MM.1S (cell line): ENCODE measurements at regions not wholly inside any gene's neighbourhood (a gene's known extent, or its start where the extent isn't known, plus 50 kb on each side); places are given as distances from the start of the nearest gene placed in this dataset.
A peak's percentile ranks its signal among the peaks of the same experiment; 100 is the strongest.

ENCODE experiments used
- DNase-seq: peaks from one replicate; pipeline ENCODE4 v3.0.0-alpha.2; 2015
- H2AFZ ChIP-seq: fragments of 300-600 bp; sonication (generic); 2 replicates; pipeline ENCODE4 v1.6.0; 2016; ENCODE audit warnings: antibody characterized with exemption, low read length
- H3F3A ChIP-seq: fragments of 300-600 bp; sonication (generic); 2 replicates; pipeline ENCODE4 v1.6.1; 2016; ENCODE audit warnings: mild to moderate bottlenecking, antibody characterized with exemption, low read length, moderate library complexity, mixed read lengths; ENCODE audit not compliant: insufficient read depth
- H3K27ac ChIP-seq: fragments of 300-600 bp; sonication (generic); 2 replicates; pipeline ENCODE4 v1.5.1; 2016; ENCODE audit warnings: mild to moderate bottlenecking, low read length
- H3K27me3 ChIP-seq: fragments of 300-600 bp; sonication (generic); replicated peaks from 2 replicates; pipeline ENCODE4 v1.6.0; 2016; ENCODE audit warnings: low read length; ENCODE audit not compliant: insufficient read depth
- H3K36me3 ChIP-seq: fragments of 300-600 bp; sonication (generic); replicated peaks from 2 replicates; pipeline ENCODE4 v1.6.1; 2016; ENCODE audit warnings: mild to moderate bottlenecking, low read length, mixed read lengths; ENCODE audit not compliant: insufficient read depth
- H3K4me1 ChIP-seq: fragments of 300-600 bp; sonication (generic); 2 replicates; pipeline ENCODE4 v1.6.1; 2016; ENCODE audit warnings: low read length, mixed read lengths
- H3K4me2 ChIP-seq: fragments of 300-600 bp; sonication (generic); 2 replicates; pipeline ENCODE4 v1.6.0; 2016; ENCODE audit warnings: low read depth, low read length
- H3K4me3 ChIP-seq: fragments of 300-600 bp; sonication (generic); 2 replicates; pipeline ENCODE4 v1.5.1; 2016; ENCODE audit warnings: low read length, mixed read lengths
- H3K79me2 ChIP-seq: fragments of 300-600 bp; sonication (generic); 2 replicates; pipeline ENCODE4 v1.6.1; 2016; ENCODE audit warnings: mixed run types, low read length, mixed read lengths
- H3K9ac ChIP-seq: fragments of 300-600 bp; sonication (generic); 2 replicates; pipeline ENCODE4 v1.6.1; 2016; ENCODE audit warnings: low read length, mixed read lengths
- H3K9me2 ChIP-seq: fragments of 300-600 bp; sonication (generic); replicated peaks from 2 replicates; pipeline ENCODE4 v1.6.1; 2016; ENCODE audit warnings: mild to moderate bottlenecking, low read length, mixed read lengths; ENCODE audit not compliant: insufficient read depth
- H3K9me3 ChIP-seq: fragments of 300-600 bp; sonication (generic); replicated peaks from 2 replicates; pipeline ENCODE4 v1.6.1; 2016; ENCODE audit warnings: mild to moderate bottlenecking, low read length, mixed read lengths; ENCODE audit not compliant: insufficient read depth
- H4K20me1 ChIP-seq: fragments of 300-600 bp; sonication (generic); 2 replicates; pipeline ENCODE4 v1.6.1; 2016; ENCODE audit warnings: mild to moderate bottlenecking, low read length, moderate library complexity, mixed read lengths; ENCODE audit not compliant: insufficient read depth
- EZH2 ChIP-seq: fragments of 300-600 bp; sonication (generic); optimal IDR thresholded peaks from 2 replicates; pipeline ENCODE3; 2017; ENCODE audit warnings: low read depth, mild to moderate bottlenecking, antibody characterized with exemption, low read length, mixed read lengths
- EZH2phosphoT487 ChIP-seq: fragments of 300-600 bp; sonication (generic); IDR thresholded peaks from 2 replicates; pipeline ENCODE4 v1.6.1; 2018; ENCODE audit warnings: antibody characterized with exemption, low read length
- TF ChIP-seq, protein P1 (sequence below): fragments of 300-600 bp; sonication (generic); IDR thresholded peaks from 2 replicates; pipeline ENCODE4 v1.5.1; 2016; ENCODE audit warnings: antibody characterized with exemption, low read length, mixed read lengths

DNA sequence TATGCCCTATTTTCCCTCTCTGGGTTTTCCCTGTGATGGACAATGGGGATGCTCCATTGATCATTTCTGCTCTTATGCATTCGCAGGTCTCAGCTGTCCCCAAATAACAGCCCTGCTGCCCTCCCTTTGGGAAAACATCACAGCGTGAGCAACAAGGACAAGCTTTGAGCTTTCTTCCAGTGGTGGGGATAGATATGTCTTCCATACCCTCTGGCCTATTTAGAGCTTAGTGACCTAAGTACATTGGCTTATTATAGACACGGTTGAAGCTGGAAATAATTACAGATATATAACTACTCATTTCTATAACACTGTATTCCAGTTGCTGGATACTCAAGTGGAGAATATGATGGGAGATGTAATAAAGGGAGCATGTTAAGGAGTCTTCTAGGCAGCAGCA is 304.3 kb upstream of the MGAT5 start:
- no peak for DNase-seq
- no peaks in the 10 kb centered on the region for H3K9me3 ChIP-seq
- peaks cover 23% of the 10 kb centered on the region for H3F3A ChIP-seq
- no peak overlapping the region for H3K4me2 ChIP-seq
- H3K27ac ChIP-seq, result no peak overlapping the region
- TF ChIP-seq EZH2 (no peak), EZH2phosphoT487 (no peak)
- TF ChIP-seq, protein P1, sequence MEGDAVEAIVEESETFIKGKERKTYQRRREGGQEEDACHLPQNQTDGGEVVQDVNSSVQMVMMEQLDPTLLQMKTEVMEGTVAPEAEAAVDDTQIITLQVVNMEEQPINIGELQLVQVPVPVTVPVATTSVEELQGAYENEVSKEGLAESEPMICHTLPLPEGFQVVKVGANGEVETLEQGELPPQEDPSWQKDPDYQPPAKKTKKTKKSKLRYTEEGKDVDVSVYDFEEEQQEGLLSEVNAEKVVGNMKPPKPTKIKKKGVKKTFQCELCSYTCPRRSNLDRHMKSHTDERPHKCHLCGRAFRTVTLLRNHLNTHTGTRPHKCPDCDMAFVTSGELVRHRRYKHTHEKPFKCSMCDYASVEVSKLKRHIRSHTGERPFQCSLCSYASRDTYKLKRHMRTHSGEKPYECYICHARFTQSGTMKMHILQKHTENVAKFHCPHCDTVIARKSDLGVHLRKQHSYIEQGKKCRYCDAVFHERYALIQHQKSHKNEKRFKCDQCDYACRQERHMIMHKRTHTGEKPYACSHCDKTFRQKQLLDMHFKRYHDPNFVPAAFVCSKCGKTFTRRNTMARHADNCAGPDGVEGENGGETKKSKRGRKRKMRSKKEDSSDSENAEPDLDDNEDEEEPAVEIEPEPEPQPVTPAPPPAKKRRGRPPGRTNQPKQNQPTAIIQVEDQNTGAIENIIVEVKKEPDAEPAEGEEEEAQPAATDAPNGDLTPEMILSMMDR, result no peak
- no peaks in the 10 kb centered on the region for H4K20me1 ChIP-seq
- H3K27me3 ChIP-seq, result no peaks in the 10 kb centered on the region
- H2AFZ ChIP-seq, result no peak overlapping the region
- no peak overlapping the region for H3K9ac ChIP-seq
- H3K36me3 ChIP-seq, result no peaks in the 10 kb centered on the region
- H3K79me2 ChIP-seq, result peaks cover 43% of the 10 kb centered on the region
- H3K9me2 ChIP-seq, result no peaks in the 10 kb centered on the region
- H3K4me3 ChIP-seq, result no peak overlapping the region
- H3K4me1 ChIP-seq, result peaks cover 54% of the 10 kb centered on the region

DNA sequence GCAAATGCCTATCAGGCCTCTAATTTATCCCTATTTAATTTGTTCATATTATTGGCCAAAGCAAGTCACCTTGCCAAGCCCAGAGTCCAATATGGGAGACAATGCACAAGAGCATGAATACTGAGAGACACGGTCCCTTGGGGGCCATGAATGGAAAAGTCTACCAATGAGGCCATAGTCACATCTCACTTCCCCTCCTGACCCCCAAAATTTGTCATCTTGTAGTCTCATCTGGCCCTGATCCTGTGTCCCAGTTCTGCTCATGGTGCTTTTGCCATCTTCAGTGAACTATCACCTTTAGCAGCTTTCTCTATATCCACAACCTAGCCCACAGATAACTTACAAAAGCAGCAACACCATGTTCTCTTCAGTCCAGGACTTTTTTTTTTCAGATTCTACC is 302.7 kb upstream of the MGAT5 start:
- Histone ChIP-seq H3K27ac (no peak overlapping the region; the same call in 1 of the 2 replicates), H3K4me1 (peaks cover 65% of the 10 kb centered on the region), H3K4me3 (no peak overlapping the region), H3K36me3 (no peaks in the 10 kb centered on the region), H4K20me1 (no peaks in the 10 kb centered on the region), H3K9me3 (no peaks in the 10 kb centered on the region), H3K9me2 (no peaks in the 10 kb centered on the region), H3F3A (peaks cover 34% of the 10 kb centered on the region), H3K27me3 (no peaks in the 10 kb centered on the region), H3K79me2 (peaks cover 31% of the 10 kb centered on the region), H3K9ac (no peak overlapping the region), H3K4me2 (peak overlapping the region; percentile 18; the same call in 1 of the 2 replicates), H2AFZ (no peak overlapping the region)
- DNase-seq, result no peak
- TF ChIP-seq EZH2, result no peak
- no peak for TF ChIP-seq EZH2phosphoT487
- TF ChIP-seq, protein P1, result no peak

DNA sequence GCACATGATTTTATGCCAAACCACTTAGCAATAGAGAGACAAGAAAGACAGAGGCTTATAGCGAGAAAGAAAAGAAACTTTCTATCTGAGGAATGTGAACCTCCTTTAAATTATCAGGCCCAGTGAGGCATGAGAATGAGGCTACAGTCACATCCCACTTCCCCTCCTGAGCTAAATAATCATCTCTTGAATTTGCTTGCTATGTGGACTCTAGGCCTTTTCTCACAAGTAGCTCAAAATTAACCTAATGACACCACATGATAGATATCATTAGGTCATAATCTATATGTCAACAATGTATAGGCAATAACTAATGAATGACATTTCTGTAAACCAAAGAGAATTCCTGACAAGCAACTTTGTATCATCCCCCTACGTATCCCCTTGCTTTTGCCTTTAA is 301.5 kb upstream of the MGAT5 start:
- no peaks in the 10 kb centered on the region for H3K9me3 ChIP-seq
- H3K4me3 ChIP-seq, result peak overlapping the region; percentile 57; the same call in 1 of the 2 replicates
- peak overlapping the region; percentile 95; the same call in 1 of the 2 replicates for H3K27ac ChIP-seq
- H2AFZ ChIP-seq, result 0 out of 2 replicates have a peak overlapping the region, but pooled peaks have one; percentile 24
- H4K20me1 ChIP-seq, result no peaks in the 10 kb centered on the region
- no peak for DNase-seq
- TF ChIP-seq EZH2, result no peak
- no peaks in the 10 kb centered on the region for H3K27me3 ChIP-seq
- no peaks in the 10 kb centered on the region for H3K9me2 ChIP-seq
- peaks cover 70% of the 10 kb centered on the region for H3K4me1 ChIP-seq
- peaks cover 34% of the 10 kb centered on the region for H3F3A ChIP-seq
- H3K9ac ChIP-seq, result no peak overlapping the region
- no peaks in the 10 kb centered on the region for H3K36me3 ChIP-seq
- H3K4me2 ChIP-seq, result peak overlapping the region; percentile 92
- H3K79me2 ChIP-seq, result peaks cover 20% of the 10 kb centered on the region

DNA sequence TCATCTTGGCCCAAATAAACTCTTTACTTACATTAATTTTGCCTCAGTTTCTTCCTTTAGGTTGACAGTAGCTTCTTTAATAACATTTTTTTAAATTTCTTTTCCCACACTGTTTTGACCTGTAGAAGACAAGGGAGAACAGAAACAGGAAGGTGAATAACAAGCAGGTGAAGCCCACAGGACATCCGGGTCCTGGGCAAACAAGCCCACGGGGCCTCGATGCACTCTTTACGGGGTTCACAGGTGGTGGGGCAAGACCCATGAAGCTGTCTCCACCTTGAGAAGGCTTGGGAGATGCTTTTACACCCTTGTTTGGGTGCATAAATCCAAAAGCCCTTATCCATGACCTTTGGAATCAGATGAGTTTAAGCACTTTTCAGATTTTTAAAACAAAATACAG is 301.0 kb upstream of the MGAT5 start:
- Histone ChIP-seq H3K27me3 (no peaks in the 10 kb centered on the region), H3F3A (peaks cover 34% of the 10 kb centered on the region), H3K79me2 (peaks cover 16% of the 10 kb centered on the region), H3K9ac (peak overlapping the region; percentile 47), H3K4me1 (peaks cover 65% of the 10 kb centered on the region), H3K4me2 (peak overlapping the region; percentile 92), H3K27ac (peak overlapping the region; percentile 95), H3K36me3 (no peaks in the 10 kb centered on the region), H3K9me2 (no peaks in the 10 kb centered on the region), H4K20me1 (no peaks in the 10 kb centered on the region), H3K9me3 (no peaks in the 10 kb centered on the region), H3K4me3 (peak overlapping the region; percentile 57), H2AFZ (peak overlapping the region; percentile 24; the same call in 1 of the 2 replicates)
- no peak for TF ChIP-seq EZH2
- TF ChIP-seq EZH2phosphoT487, result no peak
- TF ChIP-seq, protein P1, result no peak
- peak; percentile 37 for DNase-seq
